ENCODE measurements at regions not wholly inside any gene's neighbourhood (a gene's known extent, or its start where the extent isn't known, plus 50 kb on each side); places are given as distances from the start of the nearest gene placed in this dataset.

GRCh38 chr7:28231176-28231575 lies 50.6 kb upstream of the JAZF1 start:
- no peaks in the 10 kb centered on the region for H3K27me3 ChIP-seq (ENCODE audit: insufficient read depth, low read depth, severe bottlenecking)

DNA sequence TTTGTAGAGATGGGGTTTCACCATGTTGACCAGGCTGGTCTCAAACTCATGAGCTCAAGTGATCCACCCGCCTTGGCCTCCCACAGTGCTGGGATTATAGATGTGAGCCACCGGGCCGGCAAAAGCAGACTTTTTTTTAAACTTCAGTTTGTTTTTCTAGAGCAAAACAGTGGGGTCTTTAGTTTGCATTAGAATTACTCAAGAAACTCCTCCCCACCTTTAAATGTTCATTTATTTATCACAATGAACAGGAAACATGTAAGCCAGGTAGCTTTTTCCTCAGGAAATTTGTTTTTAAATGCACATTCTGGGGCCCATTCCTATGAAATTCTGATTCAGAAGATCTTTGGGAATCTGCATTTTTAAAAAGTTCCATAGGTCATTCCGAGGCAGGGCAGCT lies 56.0 kb upstream of the JAZF1 start:
- no peak for TF ChIP-seq CTCF (IDR thresholded peaks at IDR 0.05; ENCODE audit: low read depth, low read length)
- Histone ChIP-seq H3K9me3 (ENCODE audit: severe bottlenecking) (no peaks in the 10 kb centered on the region), H3K27me3 (ENCODE audit: insufficient read depth, low read depth, severe bottlenecking) (no peaks in the 10 kb centered on the region), H3K4me3 (ENCODE audit: low read depth, low read length) (no peak overlapping the region), H3K36me3 (no peaks in the 10 kb centered on the region), H3K27ac (no peak overlapping the region)
- DNase-seq, result no peak

More at GRCh38 chr7:28231176-28231575, 50.6 kb upstream of the JAZF1 start:
- Histone ChIP-seq H3K27ac (no peak overlapping the region), H3K9me3 (ENCODE audit: severe bottlenecking) (no peaks in the 10 kb centered on the region), H3K4me3 (ENCODE audit: low read depth, low read length) (no peak overlapping the region), H3K36me3 (no peaks in the 10 kb centered on the region)
- no peak for TF ChIP-seq CTCF (IDR thresholded peaks at IDR 0.05; ENCODE audit: low read depth, low read length)
- DNase-seq, result no peak

GRCh38 chr7:28237363-28237762 lies 56.8 kb upstream of the JAZF1 start:
- Histone ChIP-seq H3K27me3 (ENCODE audit: insufficient read depth, low read depth, severe bottlenecking) (no peaks in the 10 kb centered on the region), H3K4me3 (ENCODE audit: low read depth, low read length) (no peak overlapping the region), H3K9me3 (ENCODE audit: severe bottlenecking) (no peaks in the 10 kb centered on the region), H3K27ac (no peak overlapping the region), H3K36me3 (no peaks in the 10 kb centered on the region)
- DNase-seq, result no peak
- TF ChIP-seq CTCF (IDR thresholded peaks at IDR 0.05; ENCODE audit: low read depth, low read length), result no peak

- no peak for TF ChIP-seq CTCF (IDR thresholded peaks at IDR 0.05; ENCODE audit: low read depth, low read length)
- Histone ChIP-seq H3K36me3 (no peaks in the 10 kb centered on the region), H3K27ac (no peak overlapping the region), H3K9me3 (ENCODE audit: severe bottlenecking) (no peaks in the 10 kb centered on the region), H3K4me3 (ENCODE audit: low read depth, low read length) (no peak overlapping the region), H3K27me3 (ENCODE audit: insufficient read depth, low read depth, severe bottlenecking) (no peaks in the 10 kb centered on the region)
- no peak for DNase-seq
Measured at GRCh38 chr7:28239823-28240204, 59.2 kb upstream of the JAZF1 start.

DNA sequence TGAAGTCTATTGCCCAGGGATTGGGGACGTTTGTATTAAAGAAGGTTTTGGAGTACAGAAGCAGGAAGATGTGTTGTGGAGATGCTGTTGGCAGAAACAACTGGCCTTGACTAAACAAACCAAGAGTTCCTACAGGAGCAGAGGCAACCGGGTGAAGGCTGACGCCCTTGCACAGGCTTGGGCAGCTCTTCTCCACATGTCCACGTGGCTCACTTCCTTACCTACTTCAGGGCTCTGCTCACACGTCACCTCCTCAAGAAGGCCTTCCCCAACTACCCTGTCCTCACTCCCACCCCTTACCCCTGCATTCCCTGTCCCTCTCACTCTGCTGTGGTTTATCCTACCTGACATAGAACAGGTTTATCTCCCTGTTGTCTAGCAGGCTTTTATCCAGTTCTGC lies 59.9 kb upstream of the JAZF1 start:
- no peak for TF ChIP-seq CTCF (IDR thresholded peaks at IDR 0.05; ENCODE audit: low read depth, low read length)
- no peak for DNase-seq
- H3K9me3 ChIP-seq (ENCODE audit: severe bottlenecking), result no peaks in the 10 kb centered on the region
- no peak overlapping the region for H3K4me3 ChIP-seq (ENCODE audit: low read depth, low read length)
- no peak overlapping the region for H3K27ac ChIP-seq
- no peaks in the 10 kb centered on the region for H3K27me3 ChIP-seq (ENCODE audit: insufficient read depth, low read depth, severe bottlenecking)
- H3K36me3 ChIP-seq, result no peaks in the 10 kb centered on the region

DNA sequence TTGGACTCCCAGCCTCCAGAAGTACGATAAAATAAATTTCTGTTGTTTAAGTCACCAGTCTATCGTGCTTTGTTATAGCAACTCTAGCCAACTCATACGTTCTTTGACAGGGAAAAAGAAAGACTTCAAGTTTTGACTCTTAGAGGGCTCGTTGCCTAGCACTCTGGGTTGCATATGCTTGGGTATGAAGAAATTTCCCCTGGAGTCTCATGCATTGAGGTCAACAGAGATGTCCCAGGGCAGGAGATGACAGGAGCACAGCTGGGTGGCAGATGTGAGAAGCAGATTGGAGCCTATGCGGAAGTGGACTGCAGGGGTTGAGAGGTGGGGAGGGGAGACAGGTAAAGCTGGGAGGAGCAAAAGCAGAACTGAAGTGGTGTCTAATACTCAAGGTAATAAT lies 63.3 kb upstream of the JAZF1 start:
- Histone ChIP-seq H3K27me3 (ENCODE audit: insufficient read depth, low read depth, severe bottlenecking) (no peaks in the 10 kb centered on the region), H3K27ac (no peak overlapping the region), H3K4me3 (ENCODE audit: low read depth, low read length) (no peak overlapping the region), H3K9me3 (ENCODE audit: severe bottlenecking) (no peaks in the 10 kb centered on the region), H3K36me3 (no peaks in the 10 kb centered on the region)
- no peak for DNase-seq
- no peak for TF ChIP-seq CTCF (IDR thresholded peaks at IDR 0.05; ENCODE audit: low read depth, low read length)
